Activated CD4-positive, alpha-beta memory T cell treated with anti-CD3 and anti-CD28 coated beads for 36 hours (primary cell): ENCODE measurements at regions not wholly inside any gene's neighbourhood (a gene's known extent, or its start where the extent isn't known, plus 50 kb on each side); places are given as distances from the start of the nearest gene placed in this dataset.
"Not testable (repeated sequence)": the region's sequence is repeated elsewhere in the genome, so short reads cannot be mapped to it uniquely, and the experiment has no call there.

ENCODE experiments used
- CTCF ChIA-PET: fragments of 350-600 bp; sonication (Branson Sonifier 250); formaldehyde crosslinking; loops from one replicate; lab custom pipeline; 2021; ENCODE audit warnings: antibody characterized with exemption, inconsistent platforms; lab: Charles Lee
- POLR2A ChIA-PET: fragments of 350-600 bp; sonication (Branson Sonifier 250); formaldehyde crosslinking; loops from one replicate; lab custom pipeline; 2021; ENCODE audit warnings: antibody characterized with exemption; lab: Charles Lee
- DNase-seq: peaks from one replicate; pipeline ENCODE4 v3.0.0-alpha.2; 2020
- H3K27ac Mint-ChIP-seq: one replicate; pipeline ENCODE4 v1.8.0; 2021; ENCODE audit warnings: mixed read lengths
- H3K27me3 Mint-ChIP-seq: one replicate; pipeline ENCODE4 v1.8.0; 2021; ENCODE audit warnings: mixed read lengths
- H3K36me3 Mint-ChIP-seq: one replicate; pipeline ENCODE4 v1.8.0; 2021; ENCODE audit warnings: mixed read lengths
- H3K4me1 Mint-ChIP-seq: one replicate; pipeline ENCODE4 v1.8.0; 2021; ENCODE audit warnings: low read depth, mixed read lengths
- H3K4me3 Mint-ChIP-seq: one replicate; pipeline ENCODE4 v1.8.0; 2021; ENCODE audit warnings: mild to moderate bottlenecking, mixed read lengths
- H3K9me3 Mint-ChIP-seq: one replicate; pipeline ENCODE4 v1.8.0; 2021; ENCODE audit warnings: mixed read lengths
- intact Hi-C: fragments of 100-400 bp; cut with micrococcal nuclease; formaldehyde crosslinking; loops from one replicate; pipeline ENCODE4 v1.15.1; 2023

DNA sequence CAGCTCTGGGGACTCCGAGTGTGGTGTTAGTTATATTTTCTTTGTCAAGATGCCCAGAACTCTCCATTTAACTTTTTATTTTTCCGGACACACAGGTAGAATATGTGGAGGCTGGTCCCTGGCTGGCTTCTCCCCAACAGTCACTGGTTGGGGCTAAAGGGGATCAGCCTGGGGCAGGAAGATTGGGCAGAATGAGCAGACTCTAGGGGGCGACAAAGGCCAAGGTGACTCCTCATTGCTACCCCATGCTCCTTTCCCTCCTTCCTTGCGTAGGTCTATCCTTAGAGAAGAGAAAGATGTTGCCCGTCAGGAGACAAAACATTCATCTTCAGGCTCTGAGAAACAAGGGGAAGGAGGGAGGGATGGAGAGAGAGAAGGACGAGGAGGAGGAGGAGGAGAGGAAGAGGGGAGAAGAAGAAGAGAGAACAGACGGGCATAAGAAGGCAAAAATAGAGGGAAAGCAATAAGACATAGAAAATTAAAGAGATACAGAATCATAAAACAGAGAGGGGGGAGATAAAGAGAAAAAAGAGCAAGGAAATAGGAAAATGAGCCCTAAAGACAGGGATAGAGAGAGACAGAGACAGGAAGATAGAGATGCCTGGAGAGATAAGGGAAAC is 89.9 kb downstream of the FOXD2 start:
- peaks cover 18% of the 10 kb centered on the region for H3K9me3 Mint-ChIP-seq
- intact Hi-C loops: no loop called here
- ChIA-PET POLR2A (no interaction called here), CTCF (interaction anchor here (0.8 to 2.9 kb wide), 2 partner anchors 10 to 183 kb away, joined by 4 to 12 read pairs; no protein-coding TSS in a partner anchor)
- H3K27ac Mint-ChIP-seq: no peak overlapping the region
- H3K36me3 Mint-ChIP-seq: peaks cover 2% of the 10 kb centered on the region
- H3K4me3 Mint-ChIP-seq: no peak overlapping the region
- H3K4me1 Mint-ChIP-seq: no peaks in the 10 kb centered on the region
- no peak for DNase-seq
- peaks cover 55% of the 10 kb centered on the region for H3K27me3 Mint-ChIP-seq

GRCh38 chr1:47529520-47530098 is 91.8 kb downstream of the FOXD2 start:
- ChIA-PET CTCF (interaction anchor here (0.8 to 3.1 kb wide), 9 partner anchors 9 to 186 kb away, joined by 3 to 12 read pairs (median 5); partner anchors contain the start of gene FOXD2), POLR2A (no interaction called here)
- Mint-ChIP-seq H3K9me3 (peaks cover 18% of the 10 kb centered on the region), H3K27ac (no peak overlapping the region), H3K27me3 (peaks cover 63% of the 10 kb centered on the region), H3K4me3 (no peak overlapping the region), H3K4me1 (peaks cover 2% of the 10 kb centered on the region), H3K36me3 (peaks cover 2% of the 10 kb centered on the region)
- no peak for DNase-seq
- intact Hi-C loops: no loop called here

DNA sequence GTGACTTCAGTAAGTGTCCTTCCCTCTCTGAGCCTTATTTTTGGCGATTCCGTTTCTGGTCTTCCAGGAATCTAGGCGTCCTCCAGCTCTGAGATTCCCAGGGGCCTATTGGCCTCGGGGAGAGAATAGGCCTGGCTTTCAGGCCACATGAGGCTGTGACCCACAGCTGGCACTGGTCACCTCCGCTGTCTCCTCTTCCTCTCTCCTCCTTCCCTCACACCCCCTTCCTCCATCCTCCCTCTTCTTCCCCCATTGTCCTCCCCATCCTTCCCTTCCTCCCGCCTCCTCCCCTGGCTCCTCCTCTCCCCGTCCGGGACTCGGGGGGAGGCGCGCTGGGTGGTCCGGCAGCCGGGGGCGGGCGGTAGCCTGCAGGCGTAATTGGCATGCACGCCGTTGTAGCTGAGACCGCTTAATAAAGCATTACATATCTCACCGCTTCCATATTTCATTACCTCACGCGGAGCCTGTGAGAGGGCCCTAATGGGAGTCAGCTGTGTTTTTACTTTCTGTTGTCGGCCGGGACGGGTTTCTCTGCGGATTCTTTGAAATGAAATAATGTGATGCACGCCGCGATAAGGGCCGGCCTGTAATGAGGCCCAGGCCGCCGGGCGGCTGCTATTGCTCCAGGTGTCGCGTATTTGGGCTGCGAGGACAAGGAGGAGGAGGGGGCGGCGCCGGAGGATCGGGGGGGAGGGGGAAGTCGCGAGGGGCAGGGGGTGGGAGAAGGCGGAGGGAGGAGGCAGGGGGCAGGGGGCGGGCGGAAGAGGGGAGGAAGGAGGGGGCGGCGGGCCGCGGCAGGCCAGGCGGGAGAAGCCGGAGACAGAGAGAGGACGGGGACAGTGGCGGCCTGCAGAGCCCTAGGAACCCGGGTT is 95.3 kb downstream of the FOXD2 start:
- Mint-ChIP-seq H3K4me1 (peaks cover 2% of the 10 kb centered on the region), H3K9me3 (peaks cover 15% of the 10 kb centered on the region), H3K4me3 (no peak overlapping the region), H3K27ac (no peak overlapping the region), H3K36me3 (peaks cover 2% of the 10 kb centered on the region), H3K27me3 (peaks cover 62% of the 10 kb centered on the region)
- intact Hi-C loops: no loop called here
- peak; percentile 18 for DNase-seq
- CTCF ChIA-PET: no interaction called here
- POLR2A ChIA-PET: no interaction called here

GRCh38 chr1:47533793-47534328 is 96.0 kb downstream of the FOXD2 start:
- POLR2A ChIA-PET: interaction anchor here (0.5 kb wide), 1 partner anchor 34 kb away, joined by 3 read pairs; no protein-coding TSS in a partner anchor
- Mint-ChIP-seq H3K4me1 (peaks cover 2% of the 10 kb centered on the region), H3K27ac (no peak overlapping the region), H3K4me3 (no peak overlapping the region), H3K36me3 (peaks cover 2% of the 10 kb centered on the region), H3K9me3 (peaks cover 10% of the 10 kb centered on the region), H3K27me3 (peaks cover 61% of the 10 kb centered on the region)
- no peak for DNase-seq
- CTCF ChIA-PET: interaction anchor here (0.6 kb wide), 1 partner anchor 28 kb away, joined by 3 read pairs; no protein-coding TSS in a partner anchor
- intact Hi-C loops: no loop called here

DNA sequence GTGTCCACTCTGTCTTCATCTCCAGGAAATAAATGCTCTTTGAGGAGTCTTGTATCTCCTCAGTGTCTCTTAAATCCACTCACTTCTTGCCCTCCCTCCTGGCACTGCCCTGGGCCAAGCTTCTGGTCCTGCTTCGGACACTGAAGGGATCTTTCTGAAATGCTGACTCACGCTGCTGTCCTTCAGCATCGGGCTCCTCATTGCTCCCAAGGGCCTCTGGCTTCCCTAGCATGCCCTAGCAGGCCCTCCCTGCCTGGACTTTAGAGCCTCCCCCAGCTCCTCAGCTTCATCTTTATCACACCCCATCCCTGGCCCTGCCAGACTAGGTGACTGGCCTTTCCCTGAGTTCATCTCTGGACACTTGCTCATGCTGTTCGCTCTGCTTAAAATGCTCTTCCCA is 96.6 kb downstream of the FOXD2 start:
- peaks cover 60% of the 10 kb centered on the region for H3K27me3 Mint-ChIP-seq
- intact Hi-C loops: no loop called here
- POLR2A ChIA-PET: no interaction called here
- peaks cover 4% of the 10 kb centered on the region for H3K9me3 Mint-ChIP-seq
- H3K36me3 Mint-ChIP-seq: no peaks in the 10 kb centered on the region
- H3K4me1 Mint-ChIP-seq: peaks cover 2% of the 10 kb centered on the region
- no peak for DNase-seq
- H3K27ac Mint-ChIP-seq: no peak overlapping the region
- CTCF ChIA-PET: interaction anchor here (0.6 to 1.3 kb wide), 2 partner anchors 29 to 192 kb away, joined by 3 read pairs; no protein-coding TSS in a partner anchor
- no peak overlapping the region for H3K4me3 Mint-ChIP-seq

GRCh38 chr1:47536646-47537118 is 98.8 kb downstream of the FOXD2 start:
- DNase-seq: no peak
- ChIA-PET CTCF (no interaction called here), POLR2A (no interaction called here)
- H3K36me3 Mint-ChIP-seq: no peaks in the 10 kb centered on the region
- peaks cover 54% of the 10 kb centered on the region for H3K27me3 Mint-ChIP-seq
- H3K4me1 Mint-ChIP-seq: peaks cover 2% of the 10 kb centered on the region
- H3K9me3 Mint-ChIP-seq: peaks cover 2% of the 10 kb centered on the region
- no peak overlapping the region for H3K4me3 Mint-ChIP-seq
- no peak overlapping the region for H3K27ac Mint-ChIP-seq
- intact Hi-C loops: no loop called here

- Mint-ChIP-seq H3K27ac (no peak overlapping the region), H3K27me3 (peaks cover 55% of the 10 kb centered on the region), H3K4me1 (peaks cover 2% of the 10 kb centered on the region), H3K36me3 (no peaks in the 10 kb centered on the region), H3K9me3 (peaks cover 7% of the 10 kb centered on the region), H3K4me3 (no peak overlapping the region)
- no peak for DNase-seq
- intact Hi-C loops: no loop called here
- ChIA-PET POLR2A (no interaction called here), CTCF (interaction anchor here (2.2 kb wide), 1 partner anchor 8 kb away, joined by 7 read pairs; no protein-coding TSS in a partner anchor)
Observed at GRCh38 chr1:47537268-47537667, 99.4 kb downstream of the FOXD2 start.

- POLR2A ChIA-PET: no interaction called here
- Mint-ChIP-seq H3K27ac (no peak overlapping the region), H3K4me3 (no peak overlapping the region), H3K9me3 (peaks cover 7% of the 10 kb centered on the region), H3K36me3 (no peaks in the 10 kb centered on the region), H3K4me1 (peaks cover 2% of the 10 kb centered on the region), H3K27me3 (peaks cover 49% of the 10 kb centered on the region)
- CTCF ChIA-PET: interaction anchor here (0.6 to 2.2 kb wide), 2 partner anchors 9 to 97 kb away, joined by 3 to 7 read pairs; no protein-coding TSS in a partner anchor
- DNase-seq: no peak
- intact Hi-C loops: no loop called here
Observed at GRCh38 chr1:47537966-47538365, 100.1 kb downstream of the FOXD2 start.

DNA sequence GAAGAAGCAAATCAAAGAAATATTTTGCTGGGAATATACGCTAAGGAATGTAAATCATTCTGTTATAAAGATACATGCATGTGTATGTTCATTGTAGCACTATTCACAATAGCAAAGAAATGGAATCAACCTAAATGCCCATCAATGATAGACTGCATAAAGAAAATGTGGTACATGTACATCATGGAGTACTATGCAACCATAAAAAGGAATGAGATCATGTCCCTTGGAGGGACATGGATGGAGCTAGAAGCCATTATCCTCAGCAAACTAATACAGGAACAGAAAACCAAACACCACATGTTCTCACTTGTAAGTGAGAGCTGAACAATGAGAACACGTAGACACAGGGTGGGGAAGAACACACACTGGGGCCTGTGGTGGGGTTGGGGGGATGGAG is 100.7 kb downstream of the FOXD2 start:
- CTCF ChIA-PET: interaction anchor here (2.2 kb wide), 1 partner anchor 9 kb away, joined by 7 read pairs; no protein-coding TSS in a partner anchor

DNA sequence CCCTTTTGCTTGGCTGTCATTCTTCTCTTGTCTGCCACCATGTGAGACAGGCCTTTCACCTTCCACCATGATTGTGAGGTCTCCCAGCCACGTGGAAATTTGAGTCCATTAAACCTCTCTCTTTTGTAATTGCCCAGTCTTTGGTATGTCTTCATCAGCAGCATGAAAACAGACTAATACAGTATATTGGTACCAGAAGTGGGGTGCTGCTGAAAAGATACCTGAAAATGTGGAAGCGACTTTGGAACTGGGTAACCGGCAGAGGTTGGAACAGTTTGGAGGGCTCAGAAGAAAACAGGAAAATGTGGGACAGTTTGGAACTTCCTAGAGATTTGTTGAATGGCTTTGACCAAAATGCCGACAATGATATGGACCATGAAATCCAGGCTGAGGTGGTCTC is 103.9 kb downstream of the FOXD2 start:
- DNase-seq, CTCF ChIA-PET, H3K4me3 Mint-ChIP-seq, H3K36me3 Mint-ChIP-seq, H3K9me3 Mint-ChIP-seq, H3K27ac Mint-ChIP-seq, POLR2A ChIA-PET, H3K4me1 Mint-ChIP-seq, intact Hi-C loops: not testable (repeated sequence)
- H3K27me3 Mint-ChIP-seq: peaks cover 24% of the 10 kb centered on the region

More for the DNA sequence above, 100.7 kb downstream of the FOXD2 start:
- H3K36me3 Mint-ChIP-seq, H3K4me3 Mint-ChIP-seq, H3K9me3 Mint-ChIP-seq, DNase-seq, H3K4me1 Mint-ChIP-seq, H3K27ac Mint-ChIP-seq, POLR2A ChIA-PET, intact Hi-C loops: not testable (repeated sequence)
- H3K27me3 Mint-ChIP-seq: peaks cover 47% of the 10 kb centered on the region

GRCh38 chr1:47543089-47543488 is 105.2 kb downstream of the FOXD2 start:
- H3K4me3 Mint-ChIP-seq, H3K27ac Mint-ChIP-seq, H3K4me1 Mint-ChIP-seq, CTCF ChIA-PET, intact Hi-C loops, POLR2A ChIA-PET, H3K36me3 Mint-ChIP-seq, H3K9me3 Mint-ChIP-seq, DNase-seq: not testable (repeated sequence)
- peaks cover 21% of the 10 kb centered on the region for H3K27me3 Mint-ChIP-seq
